GM12875 (cell line): ENCODE measurements at regions not wholly inside any gene's neighbourhood (a gene's known extent, or its start where the extent isn't known, plus 50 kb on each side); places are given as distances from the start of the nearest gene placed in this dataset.

Source experiments
- H3K4me3 ChIP-seq: one replicate; pipeline ENCODE4 v1.5.1; 2011; ENCODE audit warnings: low read depth, low read length, control low read depth
- CTCF ChIP-seq: IDR thresholded peaks from 2 replicates; pipeline ENCODE4 v1.5.1; 2011; ENCODE audit warnings: low read depth, mild to moderate bottlenecking, control low read depth, inconsistent platforms, low read length, moderate library complexity, borderline replicate concordance; ENCODE audit not compliant: insufficient read depth

- no peak overlapping the region for H3K4me3 ChIP-seq
- TF ChIP-seq CTCF, result no peak
These were observed 58.0 kb upstream of the GATA5 start for GRCh38 chr20:62533591-62534495.

DNA sequence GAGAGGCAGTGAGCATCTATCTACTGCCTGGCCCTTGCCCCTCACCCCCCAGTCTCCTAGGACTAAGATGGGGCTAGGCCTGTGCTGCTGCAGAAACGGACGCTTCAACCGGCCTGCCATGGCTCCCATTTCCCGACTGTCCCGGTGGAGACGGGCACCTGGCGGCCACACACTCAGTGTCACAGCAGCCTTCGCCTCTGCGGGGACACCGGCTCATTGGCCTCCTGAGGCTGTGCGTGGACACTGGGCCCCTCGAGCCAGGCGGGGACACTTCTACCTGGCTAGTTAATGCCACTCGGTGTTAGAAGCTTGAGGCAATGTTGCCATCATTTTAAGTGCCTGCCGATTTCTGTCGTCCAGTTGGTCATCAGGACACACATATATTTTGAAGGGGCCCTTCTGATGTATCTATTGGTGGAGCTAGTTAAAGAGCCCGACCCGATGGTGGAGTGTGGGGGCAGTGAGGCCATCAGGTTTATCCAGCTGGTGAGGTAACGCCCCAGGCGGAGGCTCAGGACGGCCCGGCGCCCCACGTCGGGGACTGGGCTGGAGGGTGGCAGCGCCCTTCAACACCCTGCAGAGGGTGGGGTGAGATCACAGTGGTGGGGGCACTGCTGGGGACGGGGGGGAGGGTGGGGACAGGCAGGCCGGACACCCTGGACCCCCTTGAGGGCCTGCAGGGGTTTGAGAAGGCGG lies 58.9 kb upstream of the GATA5 start:
- no peak for TF ChIP-seq CTCF
- no peak overlapping the region for H3K4me3 ChIP-seq

DNA sequence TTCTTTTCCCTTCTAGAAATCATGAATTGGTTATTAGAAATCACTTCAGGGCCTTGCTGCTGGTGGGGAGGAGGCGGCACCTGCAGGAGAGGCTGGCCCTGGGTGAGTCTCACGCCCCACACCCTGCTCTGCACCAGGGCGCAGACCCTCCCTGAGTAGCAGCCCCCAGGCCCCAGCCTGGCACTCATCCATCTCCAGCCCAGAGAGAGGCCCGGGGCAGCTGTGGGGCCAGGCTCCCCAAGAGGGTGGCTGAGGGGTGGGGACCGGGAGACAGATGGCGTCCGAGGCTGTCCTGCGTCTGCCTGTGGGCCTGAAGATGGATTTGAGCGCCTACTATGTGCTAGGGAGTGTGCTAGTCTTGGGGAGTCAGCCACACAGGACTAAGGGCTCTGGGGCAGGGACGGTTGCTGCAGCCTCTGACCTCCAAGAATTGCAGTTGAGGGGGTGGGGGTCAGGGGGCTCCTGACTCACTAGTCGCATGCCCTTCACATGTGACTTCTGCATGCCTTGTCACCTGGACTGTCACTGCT lies 59.6 kb upstream of the GATA5 start:
- TF ChIP-seq CTCF, result no peak
- no peak overlapping the region for H3K4me3 ChIP-seq

DNA sequence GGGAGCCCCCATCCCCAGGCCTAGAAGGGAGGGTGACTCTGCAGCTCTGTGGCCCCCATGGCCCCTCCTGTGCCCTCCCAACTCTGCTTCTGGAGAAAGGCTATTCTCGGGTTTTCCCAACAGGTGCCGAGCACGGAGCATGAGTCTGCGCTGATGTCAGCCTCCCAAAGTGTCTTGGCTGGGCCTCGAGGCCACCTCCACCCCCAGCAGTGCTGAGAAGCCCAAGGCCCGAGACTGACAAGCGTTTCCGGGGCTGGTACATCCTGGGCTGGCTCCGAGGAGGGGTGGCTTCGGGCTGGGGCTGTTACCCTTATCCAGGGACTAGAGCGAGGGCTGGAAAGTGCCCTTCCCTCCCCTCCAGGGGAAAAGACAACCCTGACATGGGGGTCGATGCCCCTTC lies 60.2 kb upstream of the GATA5 start:
- TF ChIP-seq CTCF, result no peak
- H3K4me3 ChIP-seq, result no peak overlapping the region

DNA sequence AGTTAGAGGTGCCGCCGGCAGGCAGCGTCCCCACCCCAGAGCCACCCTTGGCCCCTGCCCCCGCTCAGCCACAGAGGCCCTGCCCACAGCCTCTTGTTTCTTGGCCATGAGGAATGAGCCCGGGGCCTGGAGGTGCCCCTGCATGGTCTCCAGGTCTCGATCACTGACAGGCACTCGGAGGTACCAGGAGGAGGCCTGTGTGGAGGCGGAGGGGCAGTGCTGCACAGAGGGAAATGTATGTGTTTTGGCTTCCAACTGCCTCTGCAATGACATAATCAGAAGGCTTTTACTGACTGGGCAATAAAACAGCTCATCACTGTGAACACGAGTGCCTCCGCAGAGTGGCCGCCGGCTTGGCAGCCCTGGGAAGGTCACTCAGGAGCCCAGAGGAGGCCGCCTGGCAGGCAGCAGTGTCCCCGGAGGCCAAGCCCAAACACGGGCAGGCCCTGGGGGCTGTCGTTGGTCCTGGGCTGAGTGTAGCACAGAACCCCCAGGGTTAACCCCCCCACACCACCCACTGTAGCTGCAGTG lies 61.1 kb upstream of the GATA5 start:
- no peak for TF ChIP-seq CTCF
- H3K4me3 ChIP-seq, result no peak overlapping the region

- TF ChIP-seq CTCF, result no peak
- H3K4me3 ChIP-seq, result no peak overlapping the region
These were observed 62.0 kb upstream of the GATA5 start for GRCh38 chr20:62537649-62538292.
